ENCODE measurements at regions not wholly inside any gene's neighbourhood (a gene's known extent, or its start where the extent isn't known, plus 50 kb on each side); places are given as distances from the start of the nearest gene placed in this dataset.

GRCh38 chr2:13289310-13289709 lies 572.6 kb downstream of the TRIB2 start:
- TF ChIP-seq, protein P1, sequence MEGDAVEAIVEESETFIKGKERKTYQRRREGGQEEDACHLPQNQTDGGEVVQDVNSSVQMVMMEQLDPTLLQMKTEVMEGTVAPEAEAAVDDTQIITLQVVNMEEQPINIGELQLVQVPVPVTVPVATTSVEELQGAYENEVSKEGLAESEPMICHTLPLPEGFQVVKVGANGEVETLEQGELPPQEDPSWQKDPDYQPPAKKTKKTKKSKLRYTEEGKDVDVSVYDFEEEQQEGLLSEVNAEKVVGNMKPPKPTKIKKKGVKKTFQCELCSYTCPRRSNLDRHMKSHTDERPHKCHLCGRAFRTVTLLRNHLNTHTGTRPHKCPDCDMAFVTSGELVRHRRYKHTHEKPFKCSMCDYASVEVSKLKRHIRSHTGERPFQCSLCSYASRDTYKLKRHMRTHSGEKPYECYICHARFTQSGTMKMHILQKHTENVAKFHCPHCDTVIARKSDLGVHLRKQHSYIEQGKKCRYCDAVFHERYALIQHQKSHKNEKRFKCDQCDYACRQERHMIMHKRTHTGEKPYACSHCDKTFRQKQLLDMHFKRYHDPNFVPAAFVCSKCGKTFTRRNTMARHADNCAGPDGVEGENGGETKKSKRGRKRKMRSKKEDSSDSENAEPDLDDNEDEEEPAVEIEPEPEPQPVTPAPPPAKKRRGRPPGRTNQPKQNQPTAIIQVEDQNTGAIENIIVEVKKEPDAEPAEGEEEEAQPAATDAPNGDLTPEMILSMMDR (optimal IDR thresholded peaks at IDR 0.05 in 1 of 3, IDR thresholded peaks at IDR 0.05 in 1 of 3, conservative IDR thresholded peaks at IDR 0.05 in 1 of 3; ENCODE audit: extremely low read depth in 1 of 3, insufficient read depth in 2 of 3, low read length in 3 of 3) = no peak
- TF ChIP-seq EZH2 (IDR thresholded peaks at IDR 0.05; ENCODE audit: low read length) = no peak
